DND-41 (cell line): ENCODE measurements at regions not wholly inside any gene's neighbourhood (a gene's known extent, or its start where the extent isn't known, plus 50 kb on each side); places are given as distances from the start of the nearest gene placed in this dataset.

Experiments used
- ATAC-seq: fragments of 200-7000 bp; cut with Tn5 transposase; 3 replicates; pipeline ENCODE4 v1.9.1; 2021; ENCODE audit warnings: low read depth; ENCODE audit not compliant: insufficient read depth
- DNase-seq: peaks from one replicate; pipeline ENCODE4 v3.0.0-alpha.2; 2020
- H2AFZ ChIP-seq: 2 replicates; pipeline ENCODE4 v1.6.0; 2012; ENCODE audit warnings: low read depth, low read length
- H3K27ac ChIP-seq: 2 replicates; pipeline ENCODE4 v1.5.1; 2012; ENCODE audit warnings: low read length, inconsistent platforms
- H3K27me3 ChIP-seq: fragments of 200-600 bp; sonication (generic); 2 replicates; pipeline ENCODE4 v1.6.0; 2012; ENCODE audit warnings: low read length, mild to moderate bottlenecking, inconsistent platforms; ENCODE audit not compliant: insufficient read depth, poor library complexity
- H3K36me3 ChIP-seq: 2 replicates; pipeline ENCODE4 v1.5.1; 2012; ENCODE audit warnings: low read length, inconsistent platforms; ENCODE audit not compliant: insufficient read depth
- H3K4me1 ChIP-seq: 2 replicates; pipeline ENCODE4 v1.5.1; 2012; ENCODE audit warnings: mild to moderate bottlenecking, low read length; ENCODE audit not compliant: insufficient read depth
- H3K4me2 ChIP-seq: 2 replicates; pipeline ENCODE4 v1.6.0; 2012; ENCODE audit warnings: mild to moderate bottlenecking, moderate library complexity, low read length, inconsistent platforms; ENCODE audit not compliant: insufficient read depth
- H3K4me3 ChIP-seq, 2 experiments: fragments of 200-600 bp in 1 of 2; shearing (Covaris generic) in 1 of 2; 2 replicates each; pipeline ENCODE4 v1.5.1; 2012 to 2016; ENCODE audit warnings: inconsistent platforms in 2 of 2, low read length in 2 of 2, mild to moderate bottlenecking in 2 of 2, low read depth in 1 of 2, moderate library complexity in 1 of 2
- H3K79me2 ChIP-seq: 2 replicates; pipeline ENCODE4 v1.6.0; 2012; ENCODE audit warnings: low read length, inconsistent platforms; ENCODE audit not compliant: insufficient read depth
- H3K9ac ChIP-seq: 2 replicates; pipeline ENCODE4 v1.6.0; 2012; ENCODE audit warnings: low read depth, mild to moderate bottlenecking, inconsistent platforms, low read length, moderate library complexity
- H3K9me3 ChIP-seq: 2 replicates; pipeline ENCODE4 v1.5.1; 2012; ENCODE audit warnings: low read length, moderate library complexity, mild to moderate bottlenecking, inconsistent platforms; ENCODE audit not compliant: insufficient read depth, severe bottlenecking
- H4K20me1 ChIP-seq: 2 replicates; pipeline ENCODE4 v1.6.0; 2012; ENCODE audit warnings: low read length; ENCODE audit not compliant: insufficient read depth
- EZH2 ChIP-seq: IDR thresholded peaks from 3 replicates; pipeline ENCODE4 v1.6.1; 2012; ENCODE audit warnings: borderline replicate concordance, low read depth, mild to moderate bottlenecking, moderate library complexity, low read length, inconsistent platforms; ENCODE audit not compliant: severe bottlenecking
- TF ChIP-seq, protein P1 (sequence below): IDR thresholded peaks from 2 replicates; pipeline ENCODE4 v1.5.1; 2012; ENCODE audit warnings: borderline replicate concordance, low read length, moderate library complexity, mild to moderate bottlenecking; ENCODE audit not compliant: poor library complexity, severe bottlenecking; ENCODE audit errors: extremely low read depth

DNA sequence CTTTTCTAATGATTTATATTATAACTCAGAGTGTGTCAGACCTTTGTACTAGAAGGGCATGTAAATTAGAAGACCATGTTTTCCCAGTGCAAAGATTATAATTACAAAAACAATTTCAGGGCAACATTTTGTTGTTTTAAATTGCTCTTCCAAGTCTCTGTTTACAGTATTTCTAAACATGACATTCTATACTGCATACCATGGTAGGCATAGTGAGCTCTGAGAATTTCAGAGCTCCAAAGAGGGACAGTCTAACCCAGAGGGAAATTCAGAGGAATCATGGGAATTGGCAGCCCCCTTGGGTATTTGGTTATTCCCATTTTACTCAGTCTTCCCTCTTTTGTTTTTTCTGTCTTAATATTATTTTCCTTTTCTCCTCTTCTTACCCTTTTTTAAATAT is 361.5 kb upstream of the SEMA6D start:
- Histone ChIP-seq H3K4me3 (no peak overlapping the region), H3K4me1 (no peaks in the 10 kb centered on the region), H3K27ac (no peak overlapping the region), H3K36me3 (no peaks in the 10 kb centered on the region), H3K79me2 (no peaks in the 10 kb centered on the region), H2AFZ (no peak overlapping the region), H3K4me2 (no peak overlapping the region), H3K9me3 (no peaks in the 10 kb centered on the region), H4K20me1 (no peaks in the 10 kb centered on the region), H3K9ac (no peak overlapping the region), H3K27me3 (no peaks in the 10 kb centered on the region)
- TF ChIP-seq EZH2, result no peak
- TF ChIP-seq, protein P1, sequence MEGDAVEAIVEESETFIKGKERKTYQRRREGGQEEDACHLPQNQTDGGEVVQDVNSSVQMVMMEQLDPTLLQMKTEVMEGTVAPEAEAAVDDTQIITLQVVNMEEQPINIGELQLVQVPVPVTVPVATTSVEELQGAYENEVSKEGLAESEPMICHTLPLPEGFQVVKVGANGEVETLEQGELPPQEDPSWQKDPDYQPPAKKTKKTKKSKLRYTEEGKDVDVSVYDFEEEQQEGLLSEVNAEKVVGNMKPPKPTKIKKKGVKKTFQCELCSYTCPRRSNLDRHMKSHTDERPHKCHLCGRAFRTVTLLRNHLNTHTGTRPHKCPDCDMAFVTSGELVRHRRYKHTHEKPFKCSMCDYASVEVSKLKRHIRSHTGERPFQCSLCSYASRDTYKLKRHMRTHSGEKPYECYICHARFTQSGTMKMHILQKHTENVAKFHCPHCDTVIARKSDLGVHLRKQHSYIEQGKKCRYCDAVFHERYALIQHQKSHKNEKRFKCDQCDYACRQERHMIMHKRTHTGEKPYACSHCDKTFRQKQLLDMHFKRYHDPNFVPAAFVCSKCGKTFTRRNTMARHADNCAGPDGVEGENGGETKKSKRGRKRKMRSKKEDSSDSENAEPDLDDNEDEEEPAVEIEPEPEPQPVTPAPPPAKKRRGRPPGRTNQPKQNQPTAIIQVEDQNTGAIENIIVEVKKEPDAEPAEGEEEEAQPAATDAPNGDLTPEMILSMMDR, result no peak
- no peak for DNase-seq
- no peak for ATAC-seq

DNA sequence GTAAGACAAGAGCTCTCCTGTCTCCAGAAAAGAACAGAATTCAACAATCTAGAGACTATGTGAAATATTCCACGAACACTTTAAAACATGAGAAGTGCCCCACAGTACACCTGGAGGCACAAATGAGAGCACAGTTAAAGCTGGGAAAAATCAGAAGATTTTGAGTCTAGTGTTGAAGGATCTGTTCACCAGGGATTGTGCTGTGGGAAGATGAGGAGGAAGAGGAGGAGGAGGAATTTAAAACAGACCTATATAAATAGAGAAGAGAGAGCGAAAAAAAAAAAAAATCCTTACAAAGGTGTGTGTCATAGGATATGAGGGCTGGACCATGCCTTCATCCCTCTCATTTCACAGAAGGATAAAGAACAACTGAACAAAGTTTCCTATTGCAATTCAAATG is 361.0 kb upstream of the SEMA6D start:
- Histone ChIP-seq H3K4me3 (no peak overlapping the region), H3K27ac (no peak overlapping the region), H4K20me1 (no peaks in the 10 kb centered on the region), H3K27me3 (no peaks in the 10 kb centered on the region), H3K9me3 (no peaks in the 10 kb centered on the region), H2AFZ (no peak overlapping the region), H3K4me2 (no peak overlapping the region), H3K9ac (no peak overlapping the region), H3K4me1 (no peaks in the 10 kb centered on the region), H3K36me3 (no peaks in the 10 kb centered on the region), H3K79me2 (no peaks in the 10 kb centered on the region)
- DNase-seq (no peak), ATAC-seq (no peak)
- no peak for TF ChIP-seq EZH2
- TF ChIP-seq, protein P1, result no peak

DNA sequence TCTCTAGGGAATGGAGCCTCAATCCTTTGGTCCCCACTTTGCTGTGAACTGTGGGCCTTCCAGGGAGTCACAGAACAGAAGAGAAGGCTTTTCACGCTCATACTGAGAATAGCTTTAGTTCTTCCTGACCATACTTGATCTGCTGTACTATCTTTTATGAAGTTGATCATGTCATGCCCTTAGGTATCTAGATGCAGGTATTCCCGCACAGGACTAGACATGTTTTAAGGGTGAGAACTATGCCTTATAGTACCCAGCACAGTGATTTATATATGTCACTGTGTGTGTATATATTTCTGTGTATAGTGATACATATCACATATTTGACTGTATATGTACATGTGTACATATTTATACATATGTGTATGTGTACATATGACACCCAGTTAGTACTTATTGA is 358.4 kb upstream of the SEMA6D start:
- H3K27ac ChIP-seq, result no peak overlapping the region
- H3K27me3 ChIP-seq, result no peaks in the 10 kb centered on the region
- no peak overlapping the region for H3K4me2 ChIP-seq
- H2AFZ ChIP-seq, result no peak overlapping the region
- no peaks in the 10 kb centered on the region for H3K79me2 ChIP-seq
- no peak overlapping the region for H3K9ac ChIP-seq
- no peak for TF ChIP-seq EZH2
- TF ChIP-seq, protein P1, result no peak
- H4K20me1 ChIP-seq, result no peaks in the 10 kb centered on the region
- no peaks in the 10 kb centered on the region for H3K4me1 ChIP-seq
- ATAC-seq (no peak), DNase-seq (no peak)
- no peaks in the 10 kb centered on the region for H3K36me3 ChIP-seq
- no peaks in the 10 kb centered on the region for H3K9me3 ChIP-seq
- H3K4me3 ChIP-seq, result no peak overlapping the region

DNA sequence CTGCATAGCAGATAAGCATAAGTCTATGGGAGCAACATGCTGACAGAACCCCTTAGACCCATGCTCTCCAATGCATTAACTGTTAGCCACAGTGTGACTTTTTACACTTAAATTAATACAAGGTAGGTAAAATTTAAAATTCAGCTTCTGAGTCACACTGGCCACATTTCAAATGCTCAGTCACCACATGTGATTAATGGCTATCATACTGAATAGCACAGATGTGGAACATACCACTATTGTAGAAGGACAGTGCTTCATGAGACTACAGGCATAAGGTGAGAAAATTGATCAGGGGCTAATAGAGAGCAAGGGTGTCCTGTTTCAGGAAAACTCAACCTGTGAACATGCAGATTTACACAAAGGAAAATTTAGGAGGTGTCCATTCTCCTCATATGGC is 357.0 kb upstream of the SEMA6D start:
- Histone ChIP-seq H4K20me1 (no peaks in the 10 kb centered on the region), H3K4me1 (no peaks in the 10 kb centered on the region), H3K27me3 (no peaks in the 10 kb centered on the region), H3K9me3 (no peaks in the 10 kb centered on the region), H3K36me3 (no peaks in the 10 kb centered on the region), H3K79me2 (no peaks in the 10 kb centered on the region), H3K4me3 (no peak overlapping the region), H3K27ac (no peak overlapping the region), H3K9ac (no peak overlapping the region), H3K4me2 (no peak overlapping the region), H2AFZ (no peak overlapping the region)
- TF ChIP-seq, protein P1, result no peak
- no peak for ATAC-seq
- no peak for DNase-seq
